ENCODE measurements at regions not wholly inside any gene's neighbourhood (a gene's known extent, or its start where the extent isn't known, plus 50 kb on each side); places are given as distances from the start of the nearest gene placed in this dataset.

DNA sequence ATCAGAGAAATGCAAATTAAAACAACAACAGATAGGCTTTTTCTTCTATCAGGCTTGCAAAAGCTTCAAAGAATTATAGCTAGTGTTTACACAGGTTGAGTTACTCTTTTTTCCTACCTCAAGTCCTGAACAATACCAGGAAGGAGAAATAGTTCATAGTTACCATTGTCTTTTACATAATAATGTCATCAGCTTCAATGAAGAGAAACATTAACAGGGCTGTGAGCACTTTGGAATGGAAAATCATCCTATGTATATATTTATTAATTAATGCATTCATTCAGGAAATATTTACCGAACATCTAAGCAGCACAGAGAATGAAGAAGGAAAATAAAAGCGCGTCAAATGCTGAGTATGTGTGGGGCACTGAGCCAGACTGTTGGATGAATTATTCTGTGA lies 197.3 kb downstream of the ZBTB18 start:
- TF ChIP-seq, protein P1, sequence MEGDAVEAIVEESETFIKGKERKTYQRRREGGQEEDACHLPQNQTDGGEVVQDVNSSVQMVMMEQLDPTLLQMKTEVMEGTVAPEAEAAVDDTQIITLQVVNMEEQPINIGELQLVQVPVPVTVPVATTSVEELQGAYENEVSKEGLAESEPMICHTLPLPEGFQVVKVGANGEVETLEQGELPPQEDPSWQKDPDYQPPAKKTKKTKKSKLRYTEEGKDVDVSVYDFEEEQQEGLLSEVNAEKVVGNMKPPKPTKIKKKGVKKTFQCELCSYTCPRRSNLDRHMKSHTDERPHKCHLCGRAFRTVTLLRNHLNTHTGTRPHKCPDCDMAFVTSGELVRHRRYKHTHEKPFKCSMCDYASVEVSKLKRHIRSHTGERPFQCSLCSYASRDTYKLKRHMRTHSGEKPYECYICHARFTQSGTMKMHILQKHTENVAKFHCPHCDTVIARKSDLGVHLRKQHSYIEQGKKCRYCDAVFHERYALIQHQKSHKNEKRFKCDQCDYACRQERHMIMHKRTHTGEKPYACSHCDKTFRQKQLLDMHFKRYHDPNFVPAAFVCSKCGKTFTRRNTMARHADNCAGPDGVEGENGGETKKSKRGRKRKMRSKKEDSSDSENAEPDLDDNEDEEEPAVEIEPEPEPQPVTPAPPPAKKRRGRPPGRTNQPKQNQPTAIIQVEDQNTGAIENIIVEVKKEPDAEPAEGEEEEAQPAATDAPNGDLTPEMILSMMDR (IDR thresholded peaks at IDR 0.05; ENCODE audit: borderline replicate concordance, extremely low read depth, insufficient read depth) = no peak

DNA sequence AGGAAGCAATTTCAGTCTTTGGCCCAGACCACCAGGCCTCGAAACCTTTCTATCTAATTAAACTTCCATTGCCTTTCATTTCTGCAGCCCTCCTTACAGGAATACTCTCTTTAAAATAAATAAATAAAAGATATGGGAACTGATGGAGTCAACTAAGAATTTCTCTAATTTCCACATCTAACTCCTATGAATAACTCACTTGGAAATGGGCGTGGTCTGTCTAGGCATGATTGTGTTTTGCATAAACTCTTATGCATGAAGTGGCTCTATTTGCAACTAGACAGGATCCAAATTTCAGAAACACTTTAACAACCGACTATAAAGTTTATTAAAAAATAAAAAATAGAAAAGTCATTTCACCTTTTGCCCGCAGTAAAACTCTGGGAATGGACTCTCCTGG lies 199.5 kb downstream of the ADSS2 start:
- Histone ChIP-seq H3K27me3 (ENCODE audit: control insufficient read depth, insufficient read depth, low read length) (no peaks in the 10 kb centered on the region), H3K4me3 (ENCODE audit: low read length in 3 of 3) (no peak overlapping the region), H3K4me1 (ENCODE audit: control insufficient read depth in 2 of 3, insufficient read depth in 2 of 3, low read depth in 1 of 3, low read length in 3 of 3) (no peaks in the 10 kb centered on the region), H3K27ac (ENCODE audit: low read depth in 2 of 2, low read length in 2 of 2) (no peak overlapping the region), H3K36me3 (ENCODE audit: control insufficient read depth in 2 of 3, insufficient read depth in 3 of 3, low read length in 3 of 3) (no peaks in the 10 kb centered on the region), H3K9ac (ENCODE audit: low read length in 3 of 3) (no peak overlapping the region), H3K9me3 (ENCODE audit: control insufficient read depth in 2 of 3, insufficient read depth in 1 of 3, low read length in 3 of 3) (no peaks in the 10 kb centered on the region)
- FAIRE-seq = no peak
- intact Hi-C loops (cut with DNase I) = no loop called here
- TF ChIP-seq, protein P1 (IDR thresholded peaks at IDR 0.05; ENCODE audit: borderline replicate concordance, extremely low read depth, insufficient read depth) = no peak
- DNase-seq = no peak

More for the DNA sequence above, 197.3 kb downstream of the ZBTB18 start:
- Histone ChIP-seq H3K9ac (ENCODE audit: low read length in 3 of 3) (no peak overlapping the region), H3K4me3 (ENCODE audit: low read length in 3 of 3) (no peak overlapping the region), H3K9me3 (ENCODE audit: control insufficient read depth in 2 of 3, insufficient read depth in 1 of 3, low read length in 3 of 3) (no peaks in the 10 kb centered on the region), H3K27ac (ENCODE audit: low read depth in 2 of 2, low read length in 2 of 2) (no peak overlapping the region), H3K27me3 (ENCODE audit: control insufficient read depth, insufficient read depth, low read length) (no peaks in the 10 kb centered on the region), H3K4me1 (ENCODE audit: control insufficient read depth in 2 of 3, insufficient read depth in 2 of 3, low read depth in 1 of 3, low read length in 3 of 3) (no peaks in the 10 kb centered on the region), H3K36me3 (ENCODE audit: control insufficient read depth in 2 of 3, insufficient read depth in 3 of 3, low read length in 3 of 3) (no peaks in the 10 kb centered on the region)
- FAIRE-seq (no peak), DNase-seq (no peak)
- intact Hi-C loops (cut with DNase I) = no loop called here

DNA sequence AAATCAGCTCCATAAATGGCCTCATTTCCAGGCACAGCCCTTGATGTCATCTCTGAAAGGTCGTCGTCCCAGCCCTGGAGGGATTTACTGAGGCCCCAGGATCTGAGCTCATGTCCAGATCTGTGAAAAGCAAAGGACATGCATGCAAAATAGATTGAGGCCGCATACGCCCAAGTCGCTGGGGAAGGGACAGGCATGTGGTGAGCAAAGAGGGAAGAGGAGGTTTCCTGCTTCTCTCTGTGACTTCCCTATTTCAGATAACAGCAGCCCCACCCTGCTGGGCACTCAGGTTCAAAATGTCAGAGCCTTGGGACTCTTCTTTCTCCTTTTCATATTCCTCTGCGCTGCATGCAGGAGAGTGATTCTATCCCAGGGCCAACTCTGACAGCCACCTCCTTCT lies 197.2 kb downstream of the ADSS2 start:
- Histone ChIP-seq H3K4me1 (ENCODE audit: control insufficient read depth in 2 of 3, insufficient read depth in 2 of 3, low read depth in 1 of 3, low read length in 3 of 3) (no peaks in the 10 kb centered on the region), H3K9ac (ENCODE audit: low read length in 3 of 3) (no peak overlapping the region), H3K27ac (ENCODE audit: low read depth in 2 of 2, low read length in 2 of 2) (no peak overlapping the region), H3K36me3 (ENCODE audit: control insufficient read depth in 2 of 3, insufficient read depth in 3 of 3, low read length in 3 of 3) (no peaks in the 10 kb centered on the region), H3K9me3 (ENCODE audit: control insufficient read depth in 2 of 3, insufficient read depth in 1 of 3, low read length in 3 of 3) (no peaks in the 10 kb centered on the region), H3K27me3 (ENCODE audit: control insufficient read depth, insufficient read depth, low read length) (no peaks in the 10 kb centered on the region), H3K4me3 (ENCODE audit: low read length in 3 of 3) (no peak overlapping the region)
- intact Hi-C loops (cut with DNase I) = no loop called here
- DNase-seq (no peak), FAIRE-seq (no peak)
- TF ChIP-seq, protein P1 (IDR thresholded peaks at IDR 0.05; ENCODE audit: borderline replicate concordance, extremely low read depth, insufficient read depth) = no peak

DNA sequence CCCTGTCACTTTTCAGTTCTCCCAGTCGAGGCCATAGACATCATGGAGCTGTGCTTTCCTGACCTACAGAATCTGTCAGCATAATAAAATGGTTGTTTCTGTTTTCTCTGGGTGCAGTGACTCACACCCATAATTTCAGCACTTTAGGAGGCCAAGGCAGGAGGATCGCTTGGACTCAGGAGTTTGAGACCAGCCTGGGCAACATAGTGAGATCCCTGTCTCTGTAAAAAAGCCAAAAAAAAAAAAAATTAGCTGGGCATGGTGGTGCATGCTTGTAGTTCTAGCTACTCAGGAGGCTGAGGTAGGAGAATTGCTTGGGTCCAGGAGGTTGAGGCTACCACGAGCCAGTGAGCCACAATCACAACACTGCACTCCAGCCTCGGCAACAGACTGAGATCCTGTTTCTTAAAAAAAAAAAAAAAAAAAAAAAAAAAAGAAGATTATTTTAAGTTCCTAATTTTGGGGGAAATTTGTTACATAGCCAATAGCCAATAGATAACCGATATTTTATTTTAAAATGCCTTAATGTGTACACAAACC lies 196.2 kb downstream of the ADSS2 start:
- Histone ChIP-seq H3K9me3 (ENCODE audit: control insufficient read depth in 2 of 3, insufficient read depth in 1 of 3, low read length in 3 of 3) (no peaks in the 10 kb centered on the region), H3K4me3 (ENCODE audit: low read length in 3 of 3) (no peak overlapping the region), H3K36me3 (ENCODE audit: control insufficient read depth in 2 of 3, insufficient read depth in 3 of 3, low read length in 3 of 3) (no peaks in the 10 kb centered on the region), H3K9ac (ENCODE audit: low read length in 3 of 3) (no peak overlapping the region), H3K27ac (ENCODE audit: low read depth in 2 of 2, low read length in 2 of 2) (no peak overlapping the region), H3K27me3 (ENCODE audit: control insufficient read depth, insufficient read depth, low read length) (no peaks in the 10 kb centered on the region), H3K4me1 (ENCODE audit: control insufficient read depth in 2 of 3, insufficient read depth in 2 of 3, low read depth in 1 of 3, low read length in 3 of 3) (no peaks in the 10 kb centered on the region)
- intact Hi-C loops (cut with DNase I) = no loop called here
- TF ChIP-seq, protein P1 (IDR thresholded peaks at IDR 0.05; ENCODE audit: borderline replicate concordance, extremely low read depth, insufficient read depth) = no peak
- FAIRE-seq = no peak
- no peak for DNase-seq

Data from kidney (tissue), 13 donors.